IMR-90 (cell line): ENCODE measurements at regions not wholly inside any gene's neighbourhood (a gene's known extent, or its start where the extent isn't known, plus 50 kb on each side); places are given as distances from the start of the nearest gene placed in this dataset.

ENCODE experiments used
- BHLHE40 ChIP-seq: fragments of 150-350 bp; IDR thresholded peaks from 2 replicates; pipeline ENCODE4 v1.6.1; 2016; ENCODE audit warnings: mild to moderate bottlenecking, low read depth, low read length
- CEBPB ChIP-seq: IDR thresholded peaks from 2 replicates; pipeline ENCODE4 v1.6.1; 2012; ENCODE audit warnings: low read depth, low read length, improper control_type of control experiment
- CHD1 ChIP-seq: IDR thresholded peaks from 2 replicates; pipeline ENCODE4 v1.6.1; 2012; ENCODE audit warnings: low read depth, low read length, improper control_type of control experiment
- NFE2L2 ChIP-seq: fragments of 150-350 bp; IDR thresholded peaks from 2 replicates; pipeline ENCODE4 v1.6.1; 2016; ENCODE audit warnings: low read depth, mild to moderate bottlenecking, low read length
- POLR2A ChIP-seq: IDR thresholded peaks from 2 replicates; pipeline ENCODE4 v1.6.1; 2012; ENCODE audit warnings: mild to moderate bottlenecking, low read depth, low read length
- RAD21 ChIP-seq: IDR thresholded peaks from 2 replicates; pipeline ENCODE4 v1.6.1; 2012; ENCODE audit warnings: low read length, improper control_type of control experiment
- RFX5 ChIP-seq: IDR thresholded peaks from 2 replicates; pipeline ENCODE4 v1.8.0; 2012; ENCODE audit warnings: low read depth, mild to moderate bottlenecking, low read length, moderate library complexity
- SMC3 ChIP-seq: fragments of 150-350 bp; IDR thresholded peaks from 2 replicates; pipeline ENCODE4 v1.6.1; 2016; ENCODE audit warnings: low read depth, mild to moderate bottlenecking, antibody characterized with exemption, low read length, moderate library complexity
- TF ChIP-seq, protein P1 (sequence below): conservative IDR thresholded peaks from 2 replicates; pipeline ENCODE4 v1.5.1; 2012; ENCODE audit warnings: mild to moderate bottlenecking, low read depth, low read length, improper control_type of control experiment
- TF ChIP-seq, protein P2 (sequence below): fragments of 150-350 bp; IDR thresholded peaks from 2 replicates; pipeline ENCODE4 v1.6.1; 2017; ENCODE audit warnings: mild to moderate bottlenecking, antibody characterized with exemption, low read length, low read depth

DNA sequence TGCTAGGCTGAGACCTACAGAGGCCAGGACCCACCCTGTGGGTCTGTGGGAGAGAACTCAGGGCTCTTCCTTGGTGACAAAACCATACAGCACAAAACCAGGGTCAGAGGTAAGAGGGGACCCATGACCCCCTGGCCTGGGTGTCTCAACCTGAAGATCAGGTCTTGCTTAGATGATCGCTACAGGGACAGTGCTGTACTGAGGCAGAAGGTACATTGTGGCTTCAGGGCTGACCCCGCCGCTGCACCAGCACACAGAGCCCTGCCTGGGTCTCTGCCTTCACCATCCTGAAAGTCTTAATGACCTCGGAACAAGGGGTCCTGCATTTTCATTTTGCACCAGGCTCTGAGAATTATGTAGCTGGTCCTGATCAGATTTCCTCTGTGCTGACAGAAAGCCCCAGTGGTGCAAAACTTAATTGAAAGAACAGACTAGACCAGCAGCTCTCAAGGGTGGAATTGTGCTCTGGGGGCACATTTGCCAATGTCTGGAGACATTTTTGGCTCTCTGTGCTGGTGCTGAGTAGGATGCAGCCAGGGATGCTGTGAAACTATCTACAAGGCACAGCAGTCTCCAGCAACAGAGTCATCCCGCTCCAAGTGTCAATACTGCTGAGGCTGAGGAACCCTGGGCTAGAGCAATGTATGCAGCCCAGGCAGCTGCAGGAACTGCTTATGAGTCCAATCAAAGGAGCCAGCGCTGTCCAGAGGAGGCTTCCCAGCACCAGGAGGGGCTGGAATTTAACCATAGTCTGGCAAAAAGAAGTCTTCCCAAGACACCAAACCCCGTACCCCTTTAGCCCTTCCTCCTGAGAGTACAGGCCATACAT lies 254.9 kb downstream of the ERMARD start:
- TF ChIP-seq, protein P1, sequence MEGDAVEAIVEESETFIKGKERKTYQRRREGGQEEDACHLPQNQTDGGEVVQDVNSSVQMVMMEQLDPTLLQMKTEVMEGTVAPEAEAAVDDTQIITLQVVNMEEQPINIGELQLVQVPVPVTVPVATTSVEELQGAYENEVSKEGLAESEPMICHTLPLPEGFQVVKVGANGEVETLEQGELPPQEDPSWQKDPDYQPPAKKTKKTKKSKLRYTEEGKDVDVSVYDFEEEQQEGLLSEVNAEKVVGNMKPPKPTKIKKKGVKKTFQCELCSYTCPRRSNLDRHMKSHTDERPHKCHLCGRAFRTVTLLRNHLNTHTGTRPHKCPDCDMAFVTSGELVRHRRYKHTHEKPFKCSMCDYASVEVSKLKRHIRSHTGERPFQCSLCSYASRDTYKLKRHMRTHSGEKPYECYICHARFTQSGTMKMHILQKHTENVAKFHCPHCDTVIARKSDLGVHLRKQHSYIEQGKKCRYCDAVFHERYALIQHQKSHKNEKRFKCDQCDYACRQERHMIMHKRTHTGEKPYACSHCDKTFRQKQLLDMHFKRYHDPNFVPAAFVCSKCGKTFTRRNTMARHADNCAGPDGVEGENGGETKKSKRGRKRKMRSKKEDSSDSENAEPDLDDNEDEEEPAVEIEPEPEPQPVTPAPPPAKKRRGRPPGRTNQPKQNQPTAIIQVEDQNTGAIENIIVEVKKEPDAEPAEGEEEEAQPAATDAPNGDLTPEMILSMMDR, result no peak
- TF ChIP-seq BHLHE40, result no peak
- no peak for TF ChIP-seq POLR2A
- no peak for TF ChIP-seq RFX5
- no peak for TF ChIP-seq RAD21
- no peak for TF ChIP-seq CEBPB
- TF ChIP-seq SMC3, result no peak
- TF ChIP-seq NFE2L2, result no peak
- no peak for TF ChIP-seq CHD1
- TF ChIP-seq, protein P2, sequence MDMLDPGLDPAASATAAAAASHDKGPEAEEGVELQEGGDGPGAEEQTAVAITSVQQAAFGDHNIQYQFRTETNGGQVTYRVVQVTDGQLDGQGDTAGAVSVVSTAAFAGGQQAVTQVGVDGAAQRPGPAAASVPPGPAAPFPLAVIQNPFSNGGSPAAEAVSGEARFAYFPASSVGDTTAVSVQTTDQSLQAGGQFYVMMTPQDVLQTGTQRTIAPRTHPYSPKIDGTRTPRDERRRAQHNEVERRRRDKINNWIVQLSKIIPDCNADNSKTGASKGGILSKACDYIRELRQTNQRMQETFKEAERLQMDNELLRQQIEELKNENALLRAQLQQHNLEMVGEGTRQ, result no peak
